ENCODE measurements at regions not wholly inside any gene's neighbourhood (a gene's known extent, or its start where the extent isn't known, plus 50 kb on each side); places are given as distances from the start of the nearest gene placed in this dataset.

DNA sequence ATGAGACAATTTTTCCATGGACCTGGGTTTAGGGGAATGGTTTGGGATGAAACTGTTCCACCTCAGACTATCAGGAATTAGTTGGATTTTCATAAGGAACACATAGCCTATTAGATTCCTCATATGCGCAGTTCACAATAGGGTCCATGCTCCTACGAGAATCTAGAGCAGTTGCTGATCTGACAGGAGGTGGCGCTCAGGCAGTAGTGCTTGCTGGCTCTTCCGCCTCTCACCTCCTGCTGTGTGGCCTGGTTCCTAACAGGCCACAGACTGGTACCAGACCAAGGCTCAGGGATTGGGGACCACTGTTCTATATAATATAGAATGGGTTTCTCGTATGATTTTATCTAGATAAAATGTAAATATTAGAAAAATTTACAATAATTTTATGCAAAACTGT, 338.7 kb downstream of the CPS1 start:
- TF ChIP-seq, protein P1, sequence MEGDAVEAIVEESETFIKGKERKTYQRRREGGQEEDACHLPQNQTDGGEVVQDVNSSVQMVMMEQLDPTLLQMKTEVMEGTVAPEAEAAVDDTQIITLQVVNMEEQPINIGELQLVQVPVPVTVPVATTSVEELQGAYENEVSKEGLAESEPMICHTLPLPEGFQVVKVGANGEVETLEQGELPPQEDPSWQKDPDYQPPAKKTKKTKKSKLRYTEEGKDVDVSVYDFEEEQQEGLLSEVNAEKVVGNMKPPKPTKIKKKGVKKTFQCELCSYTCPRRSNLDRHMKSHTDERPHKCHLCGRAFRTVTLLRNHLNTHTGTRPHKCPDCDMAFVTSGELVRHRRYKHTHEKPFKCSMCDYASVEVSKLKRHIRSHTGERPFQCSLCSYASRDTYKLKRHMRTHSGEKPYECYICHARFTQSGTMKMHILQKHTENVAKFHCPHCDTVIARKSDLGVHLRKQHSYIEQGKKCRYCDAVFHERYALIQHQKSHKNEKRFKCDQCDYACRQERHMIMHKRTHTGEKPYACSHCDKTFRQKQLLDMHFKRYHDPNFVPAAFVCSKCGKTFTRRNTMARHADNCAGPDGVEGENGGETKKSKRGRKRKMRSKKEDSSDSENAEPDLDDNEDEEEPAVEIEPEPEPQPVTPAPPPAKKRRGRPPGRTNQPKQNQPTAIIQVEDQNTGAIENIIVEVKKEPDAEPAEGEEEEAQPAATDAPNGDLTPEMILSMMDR (optimal IDR thresholded peaks at IDR 0.05 in 1 of 3, IDR thresholded peaks at IDR 0.05 in 1 of 3, conservative IDR thresholded peaks at IDR 0.05 in 1 of 3; ENCODE audit: extremely low read depth in 1 of 3, insufficient read depth in 2 of 3, low read length in 3 of 3) = peak in 2 of 3 experiments; percentile 6 to 14
- TF ChIP-seq EZH2 (IDR thresholded peaks at IDR 0.05; ENCODE audit: low read length) = no peak

Data from keratinocyte (primary cell).